Posterior vena cava (tissue), 2 donors: ENCODE measurements at regions not wholly inside any gene's neighbourhood (a gene's known extent, or its start where the extent isn't known, plus 50 kb on each side); places are given as distances from the start of the nearest gene placed in this dataset.
"Not testable (repeated sequence)": the region's sequence is repeated elsewhere in the genome, so short reads cannot be mapped to it uniquely, and the experiment has no call there.

Experiments used
- DNase-seq: peaks from one replicate; pipeline ENCODE4 v3.0.0-alpha.2; 2020; ENCODE audit warnings: low spot score
- intact Hi-C, 2 donors: fragments of 100-400 bp; cut with DNase I; formaldehyde crosslinking; loops; one replicate each; pipeline versions ENCODE4 v1.14.1 to v1.14.2; 2022 to 2023
- donor health status: DM: yes; HTN: yes; CAD: no.
- donor health status: DM: yes; HTN: yes; CAD: no.

DNA sequence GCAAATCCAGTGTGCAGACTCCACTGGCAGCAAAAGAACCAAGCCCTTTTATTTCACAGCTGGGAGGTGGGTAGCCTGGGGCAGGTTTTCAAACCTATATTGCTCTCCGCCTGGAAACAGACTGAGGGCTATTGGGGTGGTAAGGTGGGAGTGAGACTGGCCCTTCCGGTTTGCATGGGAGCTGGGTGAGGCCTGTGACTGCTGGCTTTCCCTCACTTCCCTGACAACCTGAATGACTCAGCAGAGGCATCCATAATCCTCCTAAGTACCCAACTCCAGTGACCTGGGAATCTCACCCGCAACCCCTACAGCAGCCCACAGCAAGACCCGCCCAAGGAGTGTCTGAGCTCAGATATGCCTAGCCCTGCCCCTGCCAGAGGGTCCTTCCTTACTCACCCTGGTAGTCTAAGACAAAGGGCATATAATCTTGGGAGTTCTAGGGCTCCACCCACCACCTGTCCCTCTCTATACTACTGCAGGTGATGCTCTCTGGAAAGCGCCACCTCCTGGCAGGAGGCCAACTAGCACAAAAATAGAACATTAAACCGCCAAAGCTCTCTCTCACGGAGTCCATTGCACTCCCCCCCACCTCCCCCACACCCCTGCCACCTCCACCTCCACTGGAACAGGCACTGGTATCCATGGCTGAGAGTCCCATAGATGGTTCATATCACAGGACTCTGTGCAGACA lies 602.0 kb upstream of the C16orf82 start:
- intact Hi-C loops = no loop called here
- DNase-seq = no peak

DNA sequence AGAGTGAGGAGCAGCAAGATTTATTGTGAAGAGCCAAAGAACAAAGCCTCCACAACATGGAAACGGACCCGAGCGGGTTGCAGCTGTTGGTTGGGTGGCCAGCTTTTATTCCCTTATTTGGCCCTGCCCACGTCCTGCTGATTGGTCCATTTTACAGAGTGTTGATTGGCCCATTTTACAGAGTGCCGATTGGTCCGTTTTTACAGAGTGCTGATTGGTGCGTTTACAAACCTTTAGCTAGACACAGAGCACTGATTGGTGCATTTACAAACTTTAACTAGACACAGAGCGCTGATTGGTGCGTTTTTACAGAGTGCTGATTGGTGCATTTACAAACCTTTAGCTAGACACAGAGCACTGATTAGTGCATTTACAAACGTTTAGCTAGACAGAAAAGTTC lies 592.3 kb upstream of the C16orf82 start:
- DNase-seq, intact Hi-C loops: not testable (repeated sequence)

DNA sequence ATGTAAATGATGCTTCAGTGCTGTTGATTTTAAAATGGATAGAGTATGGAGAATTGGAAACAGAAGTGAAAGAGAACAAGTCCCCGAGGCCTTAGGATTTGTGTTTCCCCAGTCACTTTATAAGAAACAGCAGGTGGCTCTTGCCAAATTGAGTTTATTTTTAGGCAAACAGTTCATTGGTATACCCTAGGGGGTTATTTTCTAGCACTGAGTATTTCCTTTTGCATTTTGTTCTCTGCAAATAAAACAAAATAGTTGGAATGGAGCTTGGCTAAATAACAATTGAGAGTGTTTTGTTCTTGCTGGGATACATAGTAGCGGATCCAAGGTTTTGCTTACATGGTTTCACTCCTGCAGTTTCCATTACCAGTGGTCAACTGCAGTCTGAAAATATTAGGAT lies 591.1 kb upstream of the C16orf82 start:
- DNase-seq = no peak
- intact Hi-C loops = no loop called here

DNA sequence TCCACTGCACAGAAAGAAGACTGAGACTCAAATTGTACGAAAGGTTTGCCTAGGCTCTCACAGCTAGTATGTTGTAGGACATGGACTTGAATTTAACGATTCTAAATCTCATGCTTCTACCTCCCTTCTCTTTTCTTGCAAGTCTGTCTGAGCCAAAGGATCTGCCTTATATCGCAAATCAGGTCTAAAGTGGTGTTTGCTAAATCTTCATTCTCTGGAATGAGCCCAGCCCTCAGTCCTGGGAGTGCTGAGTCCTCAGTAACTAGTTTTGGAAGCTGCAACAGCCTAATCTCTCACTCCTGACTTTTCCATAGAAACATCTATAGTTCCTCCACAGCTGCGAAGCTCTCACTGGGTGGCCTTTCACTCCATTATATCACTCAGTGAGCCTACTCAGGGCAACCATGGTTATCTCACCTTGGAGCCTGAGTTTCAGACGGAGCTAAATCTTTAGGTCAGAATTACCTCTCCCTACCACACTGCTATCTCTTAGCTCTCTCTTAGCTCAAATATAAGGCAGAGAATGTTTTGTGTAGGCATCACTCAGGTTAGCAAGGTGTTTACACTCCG lies 575.5 kb upstream of the C16orf82 start:
- intact Hi-C loops = no loop called here
- DNase-seq = no peak

DNA sequence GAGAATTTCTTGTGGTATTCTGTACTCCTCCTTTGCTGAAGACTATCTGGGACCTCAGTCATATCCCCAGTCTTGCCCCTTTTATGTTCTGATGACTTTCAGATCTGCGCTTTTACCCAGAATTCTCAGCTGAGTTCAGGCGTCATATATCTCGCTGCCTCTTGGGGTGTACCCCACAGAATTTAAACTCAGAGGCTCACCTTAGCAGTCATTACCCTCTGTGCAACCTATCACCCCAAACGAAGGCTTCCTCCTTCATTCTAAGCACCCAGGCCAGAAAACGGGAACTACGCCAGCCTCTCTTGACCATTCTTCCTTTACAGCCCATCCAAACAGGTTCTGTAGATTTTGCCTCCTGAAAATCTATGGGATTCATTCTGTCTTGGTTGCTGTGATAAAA lies 574.8 kb upstream of the C16orf82 start:
- DNase-seq = no peak
- intact Hi-C loops = no loop called here

DNA sequence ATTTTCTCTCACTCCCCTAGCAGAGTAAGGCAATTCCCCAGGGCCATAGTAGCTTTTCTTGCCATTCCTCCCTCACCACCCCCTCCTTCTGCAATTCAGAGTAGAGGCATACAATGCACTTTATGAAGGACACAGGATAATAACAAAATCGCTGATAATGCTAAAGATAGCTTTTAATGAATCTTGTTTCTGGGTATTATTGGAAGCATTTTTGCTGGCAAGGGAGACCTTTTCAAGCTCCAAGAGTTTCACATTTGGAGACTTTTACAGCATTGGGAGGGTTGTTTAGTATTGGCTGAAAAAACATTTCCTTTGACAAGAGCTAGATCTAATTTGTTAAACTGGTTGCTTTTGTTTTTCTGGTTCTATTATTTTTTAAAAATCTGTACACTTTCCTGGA lies 573.0 kb upstream of the C16orf82 start:
- no peak for DNase-seq
- intact Hi-C loops = no loop called here

DNA sequence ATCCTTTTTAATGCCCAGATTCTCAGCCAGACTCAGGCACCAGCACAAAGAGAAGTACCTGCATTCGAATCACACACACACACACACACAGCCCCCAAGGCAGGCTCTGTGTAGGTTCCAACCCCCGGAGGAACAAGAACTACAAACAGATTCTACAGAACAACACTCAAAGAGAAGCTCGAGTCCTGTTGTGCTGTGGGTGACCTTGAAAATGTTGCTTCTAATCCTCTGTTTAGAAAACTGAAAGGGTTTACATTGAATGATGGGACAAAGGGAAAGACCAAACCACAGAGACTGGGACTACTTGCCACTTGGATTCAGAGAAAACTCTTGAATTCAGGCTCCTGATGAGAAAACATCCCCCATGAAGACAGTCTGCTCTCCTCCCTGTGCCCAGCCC lies 568.8 kb upstream of the C16orf82 start:
- no peak for DNase-seq
- intact Hi-C loops = no loop called here

DNA sequence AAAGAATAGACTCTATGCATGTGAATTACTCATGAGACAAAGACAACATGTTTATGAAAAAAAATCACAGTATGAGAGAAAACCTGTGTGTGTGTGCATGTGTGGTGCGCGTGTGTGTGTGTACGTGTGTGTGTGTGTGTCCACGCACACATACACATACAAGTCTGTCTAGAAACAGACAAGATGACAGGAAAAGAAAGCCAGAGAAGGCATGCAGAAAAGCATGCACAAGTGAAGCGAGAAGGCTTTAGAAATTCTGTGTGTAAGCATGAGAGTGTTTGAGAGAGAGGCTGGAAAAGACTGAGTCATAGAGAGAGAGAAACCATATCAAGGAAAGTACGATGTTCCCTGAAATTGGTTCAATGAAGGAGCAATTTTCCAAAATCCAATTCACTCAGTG lies 566.4 kb upstream of the C16orf82 start:
- intact Hi-C loops = no loop called here
- no peak for DNase-seq

DNA sequence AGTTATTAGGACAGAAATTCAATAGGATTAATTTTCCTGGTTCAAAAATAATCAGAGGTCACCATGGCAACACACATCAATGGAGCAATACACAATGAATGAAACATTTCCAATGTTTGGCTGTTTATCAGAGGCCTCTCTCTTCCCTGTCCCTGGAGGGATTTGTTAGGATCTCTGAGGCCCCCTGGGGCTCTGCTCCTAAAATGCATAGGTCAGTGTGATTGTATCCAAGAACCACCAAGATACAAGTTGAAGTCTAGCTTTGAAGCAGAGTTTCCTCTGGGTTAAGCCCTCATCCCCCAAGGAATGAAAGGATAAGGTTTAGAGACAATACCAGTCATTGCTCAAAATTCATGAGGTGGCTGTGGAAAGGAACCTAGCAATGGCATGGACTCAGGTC lies 561.2 kb upstream of the C16orf82 start:
- no peak for DNase-seq
- intact Hi-C loops = loop anchor here in 1 of 2 donors (5.0 kb wide), 1 partner anchor 1203 kb away; no protein-coding TSS in a partner anchor

DNA sequence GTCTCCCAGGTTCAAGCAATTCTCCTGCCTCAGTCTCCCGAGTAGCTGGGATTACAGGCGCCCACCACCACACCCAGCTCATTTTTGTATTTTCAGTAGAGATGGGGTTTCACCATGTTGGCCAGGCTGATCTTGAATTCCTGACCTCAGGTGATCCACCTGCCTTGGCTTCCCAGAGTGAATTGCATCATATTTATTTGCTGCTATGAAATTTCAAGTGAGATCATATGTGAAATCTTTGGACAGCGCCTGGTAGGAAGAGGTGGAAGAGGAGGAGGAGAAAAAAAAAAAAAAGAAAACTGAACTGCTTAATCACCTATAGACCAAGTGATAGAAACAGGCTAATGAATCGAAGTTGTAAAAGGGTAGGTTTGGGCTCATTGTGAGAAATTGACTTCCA lies 557.8 kb upstream of the C16orf82 start:
- intact Hi-C loops = loop anchor here in 1 of 2 donors (5.0 kb wide), 1 partner anchor 1207 kb away; no protein-coding TSS in a partner anchor
- DNase-seq = not testable (repeated sequence)

DNA sequence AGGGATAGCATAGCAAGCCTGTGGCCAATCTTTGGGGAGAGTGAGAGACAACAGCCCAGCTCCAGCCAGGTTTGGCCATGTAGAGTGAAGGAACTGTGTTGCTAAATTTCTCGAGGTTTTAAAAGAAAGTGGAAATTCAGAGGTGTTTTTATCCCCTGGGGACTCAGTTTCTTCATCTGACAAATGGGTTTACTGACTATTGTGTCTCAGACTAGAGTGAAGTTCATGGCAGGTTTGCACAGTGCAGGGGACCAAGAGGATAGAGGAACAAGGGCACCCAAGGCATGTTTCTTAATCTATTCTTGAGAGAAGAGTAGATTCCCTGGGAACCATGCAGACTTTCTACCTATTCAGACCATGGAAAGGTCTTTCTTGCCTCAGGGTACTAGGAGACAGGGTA lies 555.8 kb upstream of the C16orf82 start:
- intact Hi-C loops = no loop called here
- no peak for DNase-seq

DNA sequence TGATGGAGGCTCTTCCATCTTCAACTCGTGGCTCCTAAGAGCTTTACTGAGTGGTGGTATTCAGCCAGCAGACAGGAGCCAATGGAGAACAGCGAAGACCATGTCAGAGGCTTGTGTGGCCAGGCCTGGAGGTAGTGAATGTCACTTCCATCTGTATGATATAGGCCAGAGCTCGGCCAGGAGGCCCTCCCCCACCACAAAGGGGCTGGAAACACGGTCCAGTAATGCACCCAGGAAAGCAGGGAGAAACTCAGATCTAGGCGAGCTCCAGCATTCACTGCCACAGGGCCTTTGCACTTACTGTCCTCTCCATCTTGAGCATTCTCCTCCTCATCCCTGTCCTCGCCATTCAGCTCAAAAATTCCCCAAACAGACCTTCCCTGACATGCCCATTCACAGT lies 555.3 kb upstream of the C16orf82 start:
- no peak for DNase-seq
- intact Hi-C loops = no loop called here

DNA sequence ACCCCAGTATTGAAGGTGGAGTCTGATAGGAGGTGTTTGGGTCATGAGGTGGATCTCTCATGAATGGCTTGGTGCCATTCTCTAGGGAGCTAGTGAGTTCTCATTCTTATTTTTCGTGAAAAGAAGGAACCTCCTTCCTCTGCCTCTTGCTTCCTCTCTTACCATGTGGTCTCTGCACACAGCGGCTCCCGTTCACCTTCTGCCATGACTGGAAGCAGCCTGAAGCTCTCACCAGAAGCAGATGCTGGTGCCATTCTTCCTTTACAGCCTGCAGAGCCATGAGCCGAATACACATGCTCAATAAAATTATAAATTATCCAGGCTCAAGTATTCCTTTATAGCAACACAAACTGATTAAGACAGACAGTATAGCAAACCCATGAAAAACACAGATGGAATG lies 545.1 kb upstream of the C16orf82 start:
- intact Hi-C loops = no loop called here
- peak; percentile 60 for DNase-seq

DNA sequence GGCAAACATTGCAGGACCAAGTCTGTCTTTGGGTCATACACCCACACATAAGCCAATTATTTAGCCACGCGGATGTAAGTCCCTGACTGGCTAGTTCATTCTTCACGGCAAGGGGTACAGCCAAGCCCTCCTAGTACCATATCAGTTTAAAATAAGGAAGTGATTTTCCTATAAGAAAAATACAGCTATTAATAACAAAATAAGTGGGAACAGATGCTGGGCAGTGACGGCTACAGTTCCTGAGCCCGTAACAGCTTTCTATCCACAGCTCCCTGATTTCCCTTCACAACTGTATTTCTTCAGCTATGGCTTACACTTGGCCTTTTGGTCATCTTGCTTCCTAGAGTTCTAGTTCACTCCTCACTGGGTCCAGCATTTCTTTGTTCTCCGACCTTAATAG lies 542.4 kb upstream of the C16orf82 start:
- intact Hi-C loops = no loop called here
- no peak for DNase-seq

DNA sequence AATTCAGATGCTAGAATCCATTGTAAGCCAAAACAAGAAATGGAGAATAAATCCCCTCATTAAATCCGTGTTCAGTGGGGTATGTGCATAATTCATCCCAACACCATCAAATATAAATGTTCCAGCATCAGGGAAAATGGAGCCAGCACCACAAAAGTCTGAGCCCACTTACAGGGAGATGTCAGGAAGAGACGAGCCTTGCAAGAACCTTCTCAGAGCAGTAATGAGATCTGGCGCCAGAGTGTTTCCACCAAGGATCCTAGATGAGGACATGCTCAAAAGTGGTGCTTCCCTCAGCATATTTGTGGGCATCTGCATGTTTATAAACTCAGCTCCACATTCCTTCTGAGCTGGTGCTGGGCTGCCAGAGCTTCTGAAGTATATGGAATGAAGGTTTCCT lies 541.9 kb upstream of the C16orf82 start:
- intact Hi-C loops = no loop called here
- peak; percentile 19 for DNase-seq

DNA sequence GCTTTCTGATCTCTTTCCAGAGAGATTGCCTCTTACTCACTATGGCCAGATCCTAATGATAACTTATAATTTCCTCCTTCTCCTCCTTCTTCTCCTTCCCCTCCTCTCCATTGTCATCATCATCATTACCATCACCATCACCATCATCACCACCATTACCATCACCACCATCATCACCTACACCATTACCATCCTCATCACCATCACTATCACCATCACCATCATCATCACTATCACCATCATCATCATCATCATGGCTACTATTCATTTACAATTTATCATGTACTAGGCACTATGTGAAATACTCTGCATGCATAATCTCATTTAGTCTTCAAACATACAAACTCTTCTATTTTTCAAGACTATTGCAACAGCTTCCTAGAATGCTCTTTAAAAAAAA lies 540.9 kb upstream of the C16orf82 start:
- intact Hi-C loops = no loop called here

DNA sequence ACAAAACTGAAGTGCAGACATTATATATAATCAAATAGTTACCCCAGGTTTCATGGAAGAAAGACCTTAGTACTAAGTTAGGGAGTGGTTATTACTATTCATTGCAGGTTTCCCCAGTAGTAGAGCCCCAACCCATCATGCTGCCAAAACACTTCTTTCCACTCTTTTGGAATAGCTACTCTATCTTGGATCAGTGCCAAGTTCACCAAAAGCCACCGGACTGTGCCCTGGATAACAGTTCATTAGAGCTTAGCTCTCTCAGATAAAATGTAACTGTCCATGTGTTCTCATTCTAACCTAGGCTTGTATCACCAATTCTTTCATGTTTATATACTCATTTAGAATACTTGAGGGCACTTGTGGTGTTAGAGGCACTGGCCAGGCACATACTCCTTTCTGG lies 540.1 kb upstream of the C16orf82 start:
- DNase-seq = no peak
- intact Hi-C loops = no loop called here

More for the DNA sequence above, 540.9 kb upstream of the C16orf82 start:
- no peak for DNase-seq

DNA sequence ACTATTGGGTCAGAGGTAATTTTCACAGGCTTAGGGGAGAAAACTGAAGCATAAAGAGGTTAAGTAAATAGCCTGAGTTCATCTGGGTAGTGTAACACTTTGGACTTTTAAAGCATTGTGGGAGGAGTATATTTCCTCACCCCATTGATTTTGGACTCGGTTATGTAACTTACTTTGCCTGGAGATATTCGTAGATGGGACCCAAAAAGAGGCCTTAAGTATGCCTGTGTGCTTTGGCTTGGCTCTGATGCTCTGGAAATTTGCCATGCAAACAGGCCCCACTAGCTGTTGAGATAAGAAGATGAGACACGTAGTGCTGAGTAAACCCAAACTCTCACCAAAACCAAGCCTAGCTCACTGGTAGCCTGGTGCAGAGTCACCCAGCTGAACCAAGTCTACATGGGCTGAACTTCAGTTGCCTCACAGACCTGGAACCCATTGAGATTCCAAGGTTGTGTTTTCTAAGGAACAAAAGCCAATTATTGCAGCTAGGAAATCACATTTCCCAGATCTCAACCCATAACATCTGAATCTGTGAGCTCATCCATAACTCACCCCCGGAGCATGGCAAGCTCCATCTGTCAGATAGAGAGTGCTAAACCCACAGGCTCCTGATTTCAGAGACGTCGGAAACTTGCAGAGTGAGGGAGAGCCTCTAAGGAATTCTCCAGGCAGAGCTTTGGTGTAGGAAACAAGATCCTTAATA lies 536.0 kb upstream of the C16orf82 start:
- no peak for DNase-seq
- intact Hi-C loops = no loop called here

DNA sequence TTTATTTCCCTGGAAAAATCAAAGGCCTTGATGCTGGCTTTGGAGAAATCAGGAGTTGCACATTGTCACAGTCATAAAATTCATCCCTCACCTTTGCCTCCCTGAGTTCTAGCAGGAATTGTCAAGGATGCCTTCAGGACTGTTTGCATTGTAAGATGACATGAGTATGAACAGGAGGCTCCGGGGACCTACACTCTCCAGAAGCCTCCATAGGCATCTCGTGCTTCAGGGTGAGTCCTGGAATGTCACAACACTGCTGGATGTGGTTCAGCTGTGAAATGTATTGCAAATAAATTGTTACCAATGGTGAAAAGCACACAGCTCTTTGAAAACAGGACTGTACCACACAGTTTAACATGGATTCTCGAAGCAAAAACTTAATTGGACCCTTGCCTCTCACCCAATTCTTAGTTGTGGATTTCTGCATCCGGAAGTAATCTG lies 535.4 kb upstream of the C16orf82 start:
- DNase-seq = no peak
- intact Hi-C loops = no loop called here

DNA sequence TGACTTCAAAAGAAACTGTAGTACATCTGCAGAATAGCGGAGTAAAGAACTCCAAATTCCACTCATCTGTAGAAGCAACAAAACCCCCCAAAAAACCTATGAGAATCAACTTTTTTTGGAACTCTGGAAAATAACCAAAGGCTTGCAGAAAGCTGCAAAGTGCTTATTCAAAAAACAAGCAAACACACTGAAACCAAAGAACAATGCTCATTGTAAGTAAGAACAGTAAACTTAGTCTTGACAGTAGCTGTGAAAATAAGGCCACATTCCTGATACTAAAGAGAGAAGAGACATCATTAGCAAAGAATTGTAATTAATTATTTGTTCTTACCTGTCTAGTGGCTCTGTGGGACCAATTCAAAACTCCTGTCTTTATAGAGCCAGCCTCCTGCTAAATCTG lies 534.3 kb upstream of the C16orf82 start:
- intact Hi-C loops = no loop called here
- no peak for DNase-seq

DNA sequence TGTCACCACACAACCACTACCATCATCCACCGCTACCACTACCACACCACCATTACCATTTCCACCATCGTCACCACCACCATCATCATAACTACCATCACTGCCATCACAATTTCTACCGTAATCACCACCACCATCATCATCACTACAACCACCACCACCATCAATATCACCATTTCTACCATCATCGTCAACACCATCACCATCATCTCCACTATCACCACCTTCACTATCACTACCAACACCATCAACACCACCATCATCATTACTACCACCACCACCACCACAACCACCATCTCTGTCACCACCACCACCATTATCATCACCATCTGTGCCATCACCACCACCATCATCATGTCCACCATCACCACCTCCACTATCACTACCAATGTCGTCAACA lies 524.5 kb upstream of the C16orf82 start:
- intact Hi-C loops = no loop called here

More for the DNA sequence above, 524.5 kb upstream of the C16orf82 start:
- DNase-seq = no peak
